ENCODE measurements at regions not wholly inside any gene's neighbourhood (a gene's known extent, or its start where the extent isn't known, plus 50 kb on each side); places are given as distances from the start of the nearest gene placed in this dataset.

- no peak for TF ChIP-seq EP300 (conservative IDR thresholded peaks at IDR 0.05; ENCODE audit: poor library complexity, severe bottlenecking)
Measured at GRCh38 chr3:194741916-194742315, 56.2 kb downstream of the FAM43A start (continued).

DNA sequence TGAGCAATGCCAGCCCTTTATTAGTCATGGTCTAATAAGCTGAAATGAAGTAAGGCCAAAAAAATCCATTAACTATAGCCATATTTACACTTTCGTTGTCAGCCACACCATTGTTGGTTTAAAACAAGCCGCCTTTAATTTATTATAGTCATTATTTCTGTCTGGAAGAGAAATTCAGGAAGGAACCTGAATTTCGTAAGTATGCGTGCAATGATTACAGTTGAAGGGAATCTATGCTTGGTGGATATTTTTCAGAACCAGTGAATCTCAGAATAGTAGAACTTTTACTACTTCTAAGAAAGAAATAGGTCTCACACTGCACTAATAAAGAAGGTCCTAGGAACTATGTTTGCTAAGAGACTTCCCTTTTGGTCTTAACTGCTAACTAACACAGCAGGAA, 59.1 kb downstream of the FAM43A start:
- H3K36me3 ChIP-seq (ENCODE audit: insufficient read depth, low read length), result no peaks in the 10 kb centered on the region
- no peaks in the 10 kb centered on the region for H3F3A ChIP-seq (ENCODE audit: insufficient read depth, low read length, poor library complexity, severe bottlenecking)
- no peak overlapping the region for H3K4me2 ChIP-seq (ENCODE audit: low read length)
- no peaks in the 10 kb centered on the region for H3K9me3 ChIP-seq (ENCODE audit: low read length)
- H2AFZ ChIP-seq (ENCODE audit: low read depth, low read length), result no peak overlapping the region
- no peaks in the 10 kb centered on the region for H4K20me1 ChIP-seq (ENCODE audit: insufficient read depth)
- no peak overlapping the region for H3K4me3 ChIP-seq (ENCODE audit: low read length)
- no peaks in the 10 kb centered on the region for H3K27me3 ChIP-seq (ENCODE audit: insufficient read depth, low read depth, low read length)
- TF ChIP-seq EP300 (conservative IDR thresholded peaks at IDR 0.05; ENCODE audit: poor library complexity, severe bottlenecking) (no peak), SMC3 (conservative IDR thresholded peaks at IDR 0.05; ENCODE audit: poor library complexity) (no peak), EZH2 (IDR thresholded peaks at IDR 0.05; ENCODE audit: borderline replicate concordance, insufficient read depth, low read length, poor library complexity, severe bottlenecking) (no peak), POLR2AphosphoS5 (IDR thresholded peaks at IDR 0.05) (no peak), MXI1 (conservative IDR thresholded peaks at IDR 0.05; ENCODE audit: poor library complexity, severe bottlenecking) (no peak), TAF1 (IDR thresholded peaks at IDR 0.05; ENCODE audit: low read depth) (no peak), RAD21 (conservative IDR thresholded peaks at IDR 0.05) (no peak)
- TF ChIP-seq, protein P1, sequence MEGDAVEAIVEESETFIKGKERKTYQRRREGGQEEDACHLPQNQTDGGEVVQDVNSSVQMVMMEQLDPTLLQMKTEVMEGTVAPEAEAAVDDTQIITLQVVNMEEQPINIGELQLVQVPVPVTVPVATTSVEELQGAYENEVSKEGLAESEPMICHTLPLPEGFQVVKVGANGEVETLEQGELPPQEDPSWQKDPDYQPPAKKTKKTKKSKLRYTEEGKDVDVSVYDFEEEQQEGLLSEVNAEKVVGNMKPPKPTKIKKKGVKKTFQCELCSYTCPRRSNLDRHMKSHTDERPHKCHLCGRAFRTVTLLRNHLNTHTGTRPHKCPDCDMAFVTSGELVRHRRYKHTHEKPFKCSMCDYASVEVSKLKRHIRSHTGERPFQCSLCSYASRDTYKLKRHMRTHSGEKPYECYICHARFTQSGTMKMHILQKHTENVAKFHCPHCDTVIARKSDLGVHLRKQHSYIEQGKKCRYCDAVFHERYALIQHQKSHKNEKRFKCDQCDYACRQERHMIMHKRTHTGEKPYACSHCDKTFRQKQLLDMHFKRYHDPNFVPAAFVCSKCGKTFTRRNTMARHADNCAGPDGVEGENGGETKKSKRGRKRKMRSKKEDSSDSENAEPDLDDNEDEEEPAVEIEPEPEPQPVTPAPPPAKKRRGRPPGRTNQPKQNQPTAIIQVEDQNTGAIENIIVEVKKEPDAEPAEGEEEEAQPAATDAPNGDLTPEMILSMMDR (IDR thresholded peaks at IDR 0.05; ENCODE audit: poor library complexity, severe bottlenecking), result no peak
- TF ChIP-seq, protein P2, sequence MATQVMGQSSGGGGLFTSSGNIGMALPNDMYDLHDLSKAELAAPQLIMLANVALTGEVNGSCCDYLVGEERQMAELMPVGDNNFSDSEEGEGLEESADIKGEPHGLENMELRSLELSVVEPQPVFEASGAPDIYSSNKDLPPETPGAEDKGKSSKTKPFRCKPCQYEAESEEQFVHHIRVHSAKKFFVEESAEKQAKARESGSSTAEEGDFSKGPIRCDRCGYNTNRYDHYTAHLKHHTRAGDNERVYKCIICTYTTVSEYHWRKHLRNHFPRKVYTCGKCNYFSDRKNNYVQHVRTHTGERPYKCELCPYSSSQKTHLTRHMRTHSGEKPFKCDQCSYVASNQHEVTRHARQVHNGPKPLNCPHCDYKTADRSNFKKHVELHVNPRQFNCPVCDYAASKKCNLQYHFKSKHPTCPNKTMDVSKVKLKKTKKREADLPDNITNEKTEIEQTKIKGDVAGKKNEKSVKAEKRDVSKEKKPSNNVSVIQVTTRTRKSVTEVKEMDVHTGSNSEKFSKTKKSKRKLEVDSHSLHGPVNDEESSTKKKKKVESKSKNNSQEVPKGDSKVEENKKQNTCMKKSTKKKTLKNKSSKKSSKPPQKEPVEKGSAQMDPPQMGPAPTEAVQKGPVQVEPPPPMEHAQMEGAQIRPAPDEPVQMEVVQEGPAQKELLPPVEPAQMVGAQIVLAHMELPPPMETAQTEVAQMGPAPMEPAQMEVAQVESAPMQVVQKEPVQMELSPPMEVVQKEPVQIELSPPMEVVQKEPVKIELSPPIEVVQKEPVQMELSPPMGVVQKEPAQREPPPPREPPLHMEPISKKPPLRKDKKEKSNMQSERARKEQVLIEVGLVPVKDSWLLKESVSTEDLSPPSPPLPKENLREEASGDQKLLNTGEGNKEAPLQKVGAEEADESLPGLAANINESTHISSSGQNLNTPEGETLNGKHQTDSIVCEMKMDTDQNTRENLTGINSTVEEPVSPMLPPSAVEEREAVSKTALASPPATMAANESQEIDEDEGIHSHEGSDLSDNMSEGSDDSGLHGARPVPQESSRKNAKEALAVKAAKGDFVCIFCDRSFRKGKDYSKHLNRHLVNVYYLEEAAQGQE (IDR thresholded peaks at IDR 0.05; ENCODE audit: borderline replicate concordance), result no peak
- no peak overlapping the region for H3K27ac ChIP-seq (ENCODE audit: low read length)
- H3K9ac ChIP-seq (ENCODE audit: low read length), result no peak overlapping the region
- H3K79me2 ChIP-seq (replicated peaks; ENCODE audit: insufficient read depth, low read length), result no peaks in the 10 kb centered on the region
- no peaks in the 10 kb centered on the region for H3K9me2 ChIP-seq (ENCODE audit: insufficient read depth, low read length)

DNA sequence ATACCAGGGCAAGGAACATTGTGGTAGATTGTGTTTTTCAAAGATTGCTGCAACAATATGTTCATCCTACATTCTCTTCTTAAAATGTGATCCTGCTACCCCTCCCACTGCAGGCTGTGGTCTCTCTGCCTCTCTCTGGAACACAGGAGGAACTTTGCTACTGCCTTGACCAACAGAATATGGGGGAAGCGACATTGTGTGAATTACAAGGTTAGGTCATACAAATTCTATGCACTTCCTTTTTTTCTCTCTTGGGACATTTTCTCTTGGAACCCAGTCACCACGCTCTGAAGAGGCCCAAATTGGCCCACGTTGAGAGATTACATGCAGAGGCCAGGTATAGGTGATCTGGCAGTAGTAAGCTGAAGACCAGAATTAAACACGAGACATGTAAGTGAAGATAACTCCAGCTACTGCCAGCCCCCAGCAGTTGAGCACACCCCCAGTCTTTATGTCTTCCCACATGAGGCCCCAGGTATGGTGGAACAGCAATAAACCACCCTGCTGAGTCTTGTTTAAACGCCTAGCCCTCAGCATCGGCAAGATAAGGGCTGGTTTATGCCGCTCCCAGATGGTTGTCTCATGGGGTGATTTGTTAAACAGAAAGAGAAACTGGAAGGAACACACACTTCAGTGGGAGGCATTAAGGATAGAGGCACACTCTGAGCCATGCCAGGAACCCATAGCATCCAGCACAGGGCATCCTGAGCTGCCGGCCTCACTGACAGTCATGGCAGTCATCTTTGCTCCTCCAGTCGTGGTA, 59.9 kb downstream of the FAM43A start:
- Histone ChIP-seq H3K9ac (ENCODE audit: low read length) (no peak overlapping the region), H2AFZ (ENCODE audit: low read depth, low read length) (no peak overlapping the region), H3K4me2 (ENCODE audit: low read length) (no peak overlapping the region), H3K27ac (ENCODE audit: low read length) (no peak overlapping the region), H3K27me3 (ENCODE audit: insufficient read depth, low read depth, low read length) (no peaks in the 10 kb centered on the region), H3K36me3 (ENCODE audit: insufficient read depth, low read length) (no peaks in the 10 kb centered on the region), H3K9me3 (ENCODE audit: low read length) (no peaks in the 10 kb centered on the region), H4K20me1 (ENCODE audit: insufficient read depth) (no peaks in the 10 kb centered on the region), H3K9me2 (ENCODE audit: insufficient read depth, low read length) (no peaks in the 10 kb centered on the region), H3K4me3 (ENCODE audit: low read length) (no peak overlapping the region), H3K79me2 (replicated peaks; ENCODE audit: insufficient read depth, low read length) (no peaks in the 10 kb centered on the region), H3F3A (ENCODE audit: insufficient read depth, low read length, poor library complexity, severe bottlenecking) (no peaks in the 10 kb centered on the region)
- TF ChIP-seq SMC3 (conservative IDR thresholded peaks at IDR 0.05; ENCODE audit: poor library complexity), result no peak
